Amygdala (tissue), 56 donors: ENCODE measurements at regions not wholly inside any gene's neighbourhood (a gene's known extent, or its start where the extent isn't known, plus 50 kb on each side); places are given as distances from the start of the nearest gene placed in this dataset.
"Not testable (repeated sequence)": the region's sequence is repeated elsewhere in the genome, so short reads cannot be mapped to it uniquely, and the experiment has no call there.

Experiments used
- DNase-seq, 56 donors: peaks; one replicate each; lab custom pipeline; 2025; lab: John Stamatoyannopoulos, UW

- DNase-seq: no peak
These were observed 1587.4 kb upstream of the AGA start for GRCh38 chr4:179029683-179030082.

GRCh38 chr4:179040259-179040658 lies 1598.0 kb upstream of the AGA start:
- DNase-seq: no peak

DNA sequence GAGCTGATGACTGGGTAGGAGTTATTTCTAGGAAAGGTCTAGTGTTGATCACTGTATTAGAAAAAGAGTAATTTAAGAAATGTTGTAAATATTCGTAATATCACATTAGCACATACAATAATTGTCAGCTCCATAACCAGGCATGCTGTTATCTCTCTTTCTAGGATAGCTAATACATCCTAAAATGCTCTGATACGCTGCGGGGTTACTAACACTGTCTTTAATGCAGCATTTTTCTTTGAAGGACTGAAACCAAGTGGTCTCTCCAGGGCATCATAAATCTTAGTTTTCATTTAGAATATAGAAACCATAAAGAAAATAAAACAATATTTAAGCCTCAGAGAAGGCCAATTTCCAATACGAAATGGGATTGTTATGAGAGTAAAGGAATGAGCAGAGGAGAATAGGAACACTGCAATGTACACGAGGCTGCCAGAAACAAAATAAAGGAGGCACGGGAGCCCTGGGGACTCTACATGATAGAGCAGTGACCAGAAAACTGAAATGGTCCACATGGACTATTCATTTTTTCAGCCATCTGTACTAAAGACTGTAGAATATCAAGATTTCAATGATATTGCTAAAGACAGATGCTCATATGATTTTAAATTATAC lies 1606.7 kb upstream of the AGA start:
- DNase-seq: no peak

GRCh38 chr4:179051206-179051605 lies 1609.0 kb upstream of the AGA start:
- peak in 1 of 56 donors; percentile 0 for DNase-seq

DNA sequence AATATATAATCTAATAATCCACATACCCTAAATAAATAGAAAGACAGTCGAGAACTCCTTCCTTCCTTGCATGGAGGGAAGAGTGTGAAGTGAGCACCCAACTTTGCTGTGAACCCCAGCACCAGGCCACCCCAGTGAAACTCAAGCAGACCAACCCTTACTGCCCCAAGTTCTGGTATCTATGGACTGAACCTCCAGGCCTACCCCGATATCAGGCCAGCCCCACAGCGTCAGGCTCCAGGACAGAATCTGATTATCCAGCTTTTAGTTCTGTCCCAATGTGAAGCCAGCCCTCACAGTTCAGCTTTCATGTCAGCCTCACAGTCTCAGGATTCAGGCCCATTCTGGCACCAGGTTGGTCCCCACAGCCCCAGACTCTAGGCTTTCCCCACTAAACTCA lies 1617.2 kb upstream of the AGA start:
- no peak for DNase-seq

GRCh38 chr4:179066254-179066653 lies 1624.0 kb upstream of the AGA start:
- DNase-seq: not testable (repeated sequence)

- no peak for DNase-seq
These were observed 1628.9 kb upstream of the AGA start for GRCh38 chr4:179071131-179071530.

GRCh38 chr4:179076865-179077264 lies 1634.6 kb upstream of the AGA start:
- no peak for DNase-seq

DNA sequence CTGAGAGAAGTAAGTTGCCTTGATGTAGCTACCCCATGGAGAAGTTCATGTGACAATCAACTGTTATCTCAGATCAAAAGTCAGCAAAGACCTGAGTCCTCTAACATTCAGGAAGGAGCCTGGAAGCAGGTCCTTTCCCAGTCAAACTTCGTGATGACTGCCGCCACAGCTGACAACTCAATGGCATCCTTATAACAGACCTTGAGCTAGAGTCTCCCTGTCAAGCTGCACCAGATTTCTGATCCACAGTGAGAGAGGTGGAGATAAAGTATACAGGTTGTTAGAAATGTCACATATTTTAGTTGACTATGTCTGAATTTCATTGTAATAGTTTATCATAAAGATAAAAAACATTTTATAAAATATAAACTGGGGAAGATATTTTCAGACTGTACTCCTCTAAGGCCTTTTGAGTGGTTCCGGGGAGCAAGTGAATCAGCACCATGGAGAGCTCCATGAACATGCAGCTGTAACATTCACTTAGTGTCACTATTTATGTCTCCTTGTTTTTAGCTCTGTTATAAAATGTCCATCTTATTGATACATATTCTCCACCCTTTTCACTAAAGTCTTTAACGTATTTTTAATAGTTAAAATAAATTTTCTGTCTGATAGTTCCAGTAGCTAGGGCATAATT lies 1653.5 kb upstream of the AGA start:
- peak in 5 of 56 donors; percentile 0 to 46 (median 2) for DNase-seq

DNA sequence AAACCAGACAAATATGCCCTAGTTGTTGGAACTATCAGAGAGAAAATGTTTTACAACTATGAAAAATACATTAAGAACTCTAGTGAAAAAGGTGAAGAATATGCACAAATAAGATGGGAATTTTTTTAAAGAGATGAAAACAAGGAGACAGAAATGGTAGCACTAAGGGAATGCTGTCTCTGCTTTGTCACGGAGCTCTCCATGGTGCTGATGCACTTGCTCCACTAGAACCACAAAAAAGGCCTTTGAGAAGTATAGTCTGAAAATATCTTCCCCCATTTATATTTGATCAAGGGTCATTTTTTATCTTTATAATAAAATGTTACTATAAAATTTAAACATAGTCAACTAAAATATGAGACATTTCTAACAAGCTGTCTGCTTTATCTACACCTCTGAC lies 1655.5 kb upstream of the AGA start:
- peak in 3 of 56 donors; percentile 1 to 3 (median 1) for DNase-seq

DNA sequence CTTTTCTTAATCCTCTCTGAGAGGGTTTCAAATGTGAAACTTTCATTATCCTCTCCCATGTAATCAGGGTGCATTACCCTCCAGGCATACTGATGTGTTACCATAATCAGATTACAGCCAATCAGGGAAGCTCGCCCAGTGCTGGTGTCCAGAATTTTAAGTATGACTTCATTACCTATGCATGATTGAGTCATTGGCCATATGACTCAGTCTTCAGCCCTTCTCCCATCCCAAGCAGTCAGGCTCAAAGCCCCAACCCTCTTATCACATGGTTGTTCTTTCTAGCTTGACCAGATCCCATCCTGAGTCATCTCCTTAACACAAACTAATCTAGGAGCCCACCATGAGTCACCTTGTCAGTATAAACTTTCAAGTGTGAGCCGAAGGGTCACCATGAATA lies 1668.1 kb upstream of the AGA start:
- no peak for DNase-seq

- DNase-seq: no peak
These were observed 1668.6 kb upstream of the AGA start for GRCh38 chr4:179110816-179111215.

DNA sequence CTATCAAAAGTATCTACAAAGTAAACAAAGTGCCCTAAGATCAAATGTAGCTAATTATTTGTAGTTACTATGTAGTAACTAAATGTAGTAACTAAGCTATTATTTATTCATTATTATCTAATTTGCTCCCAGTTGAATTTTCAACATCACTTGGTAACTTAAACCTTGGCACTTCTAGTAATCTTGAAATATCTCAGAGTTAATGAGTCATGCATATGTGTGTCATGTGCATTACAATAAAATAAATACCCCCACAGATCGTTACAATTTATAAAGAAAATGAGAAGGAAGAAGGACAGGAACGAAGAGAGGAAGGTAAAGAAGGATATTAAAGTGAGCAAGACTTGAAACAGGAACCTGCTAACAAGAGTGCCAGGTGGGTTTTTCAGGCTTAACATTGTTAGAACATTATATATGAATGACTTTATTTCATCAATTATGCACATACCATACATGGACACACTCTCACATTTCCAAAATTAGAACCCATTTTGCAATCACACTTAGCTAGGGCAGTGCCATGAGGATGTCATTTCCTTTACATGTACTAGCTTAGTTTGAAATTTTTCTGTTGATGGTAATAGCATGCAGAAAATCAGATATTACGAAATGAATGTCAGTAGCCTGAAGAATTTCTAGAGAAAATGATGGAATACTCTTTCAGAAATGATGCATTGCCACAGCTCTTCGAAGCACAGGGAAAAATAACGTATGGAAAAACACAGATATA lies 1670.4 kb upstream of the AGA start:
- no peak for DNase-seq

GRCh38 chr4:179114615-179115014 lies 1672.4 kb upstream of the AGA start:
- no peak for DNase-seq

GRCh38 chr4:179116011-179116410 lies 1673.8 kb upstream of the AGA start:
- DNase-seq: no peak

DNA sequence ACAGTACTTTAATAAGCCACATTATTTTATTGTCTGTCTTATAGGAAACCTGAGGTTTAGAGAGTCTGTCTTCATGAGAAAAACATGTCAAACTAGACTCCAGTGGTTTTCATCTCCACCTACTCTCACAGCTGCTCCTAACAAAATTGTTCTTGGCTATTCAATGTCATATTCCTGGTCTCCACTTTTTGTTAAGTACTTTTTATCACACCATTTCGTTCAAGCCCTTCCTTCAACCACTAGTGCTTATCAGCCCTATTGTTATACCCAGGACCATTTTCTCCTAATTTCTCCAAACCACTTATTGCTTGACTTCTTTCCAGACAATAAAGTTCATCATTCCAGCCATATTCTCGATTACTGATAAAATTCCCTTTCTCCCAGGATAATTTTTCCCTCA lies 1674.3 kb upstream of the AGA start:
- no peak for DNase-seq

GRCh38 chr4:179123084-179123483 lies 1680.8 kb upstream of the AGA start:
- DNase-seq: no peak

DNA sequence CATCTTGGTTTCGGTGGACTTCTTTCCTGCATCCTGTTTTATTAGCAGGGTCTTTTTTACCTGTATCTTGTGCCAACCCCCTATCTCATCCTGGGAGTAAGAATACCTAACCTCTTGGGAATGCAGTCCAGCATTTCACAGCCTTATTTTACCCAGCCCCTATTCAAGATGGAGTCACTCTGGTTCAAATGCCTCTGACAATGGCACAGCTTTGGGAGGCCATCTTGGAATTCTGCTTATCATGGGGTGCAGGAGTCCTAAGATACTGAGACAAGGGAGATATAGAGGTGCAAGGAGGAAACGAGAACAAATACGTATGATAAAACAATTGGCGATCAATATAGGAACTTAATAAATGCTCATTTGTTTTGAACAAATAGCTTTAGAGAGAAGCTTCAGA lies 1682.2 kb upstream of the AGA start:
- DNase-seq: no peak

GRCh38 chr4:179124957-179125356 lies 1682.7 kb upstream of the AGA start:
- DNase-seq: no peak

- no peak for DNase-seq
These were observed 1683.6 kb upstream of the AGA start for GRCh38 chr4:179125870-179126269.

GRCh38 chr4:179128299-179128698 lies 1686.1 kb upstream of the AGA start:
- DNase-seq: no peak

DNA sequence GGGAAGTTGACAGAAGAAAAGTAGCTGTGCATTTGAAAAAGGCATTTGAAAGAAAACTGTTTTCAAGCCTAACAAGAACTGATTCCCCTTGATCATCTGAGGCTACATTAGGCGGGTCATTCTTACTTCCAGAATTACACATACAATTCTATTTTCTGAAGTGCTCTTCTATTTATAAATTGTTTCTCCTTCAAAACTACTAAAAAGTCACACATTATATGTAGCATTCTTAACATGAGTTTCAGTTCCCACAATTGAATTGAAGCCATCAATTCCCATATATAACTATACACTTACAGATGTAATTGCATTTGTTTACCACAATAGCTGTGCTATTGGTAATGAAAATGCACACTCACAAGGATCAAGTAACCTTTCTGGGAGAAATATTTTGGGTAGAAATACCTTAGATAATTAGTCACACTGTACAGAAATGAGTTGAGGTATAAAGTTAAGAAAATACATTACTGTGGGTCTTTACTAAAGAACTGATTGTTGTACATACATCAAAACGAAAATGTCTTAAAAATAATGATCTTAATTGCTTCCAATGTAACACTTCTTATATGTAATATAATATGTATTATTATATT lies 1688.0 kb upstream of the AGA start:
- no peak for DNase-seq
